GM12878 (cell line): ENCODE measurements at regions not wholly inside any gene's neighbourhood (a gene's known extent, or its start where the extent isn't known, plus 50 kb on each side); places are given as distances from the start of the nearest gene placed in this dataset.

Experiments used
- ATAC-seq: fragments of 200-7000 bp; cut with Tn5 transposase; 3 replicates; pipeline ENCODE4 v1.9.1; 2020; ENCODE audit warnings: mild to moderate bottlenecking, moderate library complexity
- BruUV-seq: library from RNA; stranded (reverse); fragments of 400-500 nt; replicated peaks from 2 replicates; lab custom pipeline; 2021; lab: Mats Ljungman, UMichigan
- CTCF ChIA-PET: fragments of 300-600 bp; sonication (Branson Sonifier 250); formaldehyde crosslinking; extraction: SDS; loops from one replicate; lab custom pipeline; 2021; ENCODE audit warnings: inconsistent platforms; lab: Yijun Ruan, JAX
- POLR2A ChIA-PET: fragments of 350-600 bp; formaldehyde crosslinking; extraction: SDS; loops from one replicate; lab custom pipeline; 2021; ENCODE audit warnings: inconsistent platforms; lab: Charles Lee
- RAD21 ChIA-PET: fragments of 300-600 bp; sonication (Branson Sonifier 250); formaldehyde crosslinking; loops from one replicate; lab custom pipeline; 2023; ENCODE audit warnings: antibody characterized with exemption; ENCODE audit not compliant: unreplicated experiment; lab: Charles Lee
- SMC1A ChIA-PET: fragments of 300-600 bp; sonication (Branson Sonifier 250); formaldehyde crosslinking; loops from one replicate; lab custom pipeline; 2023; ENCODE audit not compliant: unreplicated experiment, uncharacterized antibody; lab: Charles Lee
- DNase-seq: peaks from one replicate; pipeline ENCODE4 v3.0.0-alpha.2; 2011; ENCODE audit warnings: low read depth, low spot score
- FAIRE-seq: peaks from 3 replicates; lab custom pipeline; 2011; peaks lifted over from hg19 to GRCh38; lab: Jason Lieb, UNC
- H2AFZ ChIP-seq: 2 replicates; pipeline ENCODE4 v1.6.0; 2011; ENCODE audit warnings: low read depth, low read length, control low read depth; ENCODE audit not compliant: control insufficient read depth
- H3K27ac ChIP-seq: 2 replicates; pipeline ENCODE4 v1.5.1; 2011; ENCODE audit warnings: control low read depth; ENCODE audit not compliant: control insufficient read depth, insufficient read depth
- H3K27me3 ChIP-seq, 2 experiments: replicated peaks in 1 of 2; 2 replicates each; pipeline versions ENCODE4 v1.6.0 to v1.6.1; 2011; ENCODE audit warnings: low read length in 1 of 2; ENCODE audit not compliant: control insufficient read depth in 2 of 2, insufficient read depth in 2 of 2
- H3K36me3 ChIP-seq, 2 experiments: 2 replicates each; pipeline ENCODE4 v1.5.1; 2011; ENCODE audit warnings: low read length in 1 of 2; ENCODE audit not compliant: control insufficient read depth in 2 of 2, insufficient read depth in 2 of 2
- H3K4me1 ChIP-seq: 2 replicates; pipeline ENCODE4 v1.6.1; 2011; ENCODE audit warnings: mild to moderate bottlenecking, low read length, moderate library complexity, mixed read lengths; ENCODE audit not compliant: control insufficient read depth, insufficient read depth
- H3K4me2 ChIP-seq: 2 replicates; pipeline ENCODE4 v1.6.0; 2011; ENCODE audit warnings: control low read depth; ENCODE audit not compliant: control insufficient read depth, insufficient read depth
- H3K4me3 ChIP-seq: fragments of 200-600 bp; sonication (generic); 2 replicates; pipeline ENCODE4 v1.5.1; 2016
- H3K79me2 ChIP-seq: 2 replicates; pipeline ENCODE4 v1.6.0; 2011; ENCODE audit warnings: low read length; ENCODE audit not compliant: control insufficient read depth, insufficient read depth
- H3K9ac ChIP-seq: 2 replicates; pipeline ENCODE4 v1.8.0; 2011; ENCODE audit warnings: low read length, control low read depth, mixed read lengths; ENCODE audit not compliant: control insufficient read depth, insufficient read depth
- H3K9me3 ChIP-seq: replicated peaks from 3 replicates; pipeline ENCODE4 v1.5.1; 2011; ENCODE audit warnings: mild to moderate bottlenecking, low read length; ENCODE audit not compliant: control insufficient read depth, insufficient read depth
- H4K20me1 ChIP-seq: 2 replicates; pipeline ENCODE4 v1.6.0; 2011; ENCODE audit not compliant: control insufficient read depth, insufficient read depth
- ATF7 ChIP-seq: fragments of 450-650 bp; IDR thresholded peaks from 2 replicates; pipeline ENCODE4 v1.6.1; 2016; ENCODE audit warnings: low read depth, mild to moderate bottlenecking
- BACH1 ChIP-seq: fragments of 450-650 bp; IDR thresholded peaks from 2 replicates; pipeline ENCODE4 v1.6.1; 2017; ENCODE audit warnings: mild to moderate bottlenecking, borderline replicate concordance
- BRCA1 ChIP-seq: IDR thresholded peaks from 2 replicates; pipeline ENCODE4 v1.6.1; 2011; ENCODE audit warnings: low read depth, low read length, improper control_type of control experiment
- CREB1 ChIP-seq: IDR thresholded peaks from 2 replicates; pipeline ENCODE4 v1.6.1; 2012; ENCODE audit warnings: low read depth, mild to moderate bottlenecking, inconsistent platforms
- MYC ChIP-seq: IDR thresholded peaks from 2 replicates; pipeline ENCODE4 v1.6.1; 2011; ENCODE audit warnings: mild to moderate bottlenecking, low read length, moderate library complexity, inconsistent platforms; ENCODE audit not compliant: insufficient read depth, insufficient replicate concordance, insufficient read length, severe bottlenecking
- SIN3A ChIP-seq: IDR thresholded peaks from 2 replicates; pipeline ENCODE4 v1.6.1; 2012; ENCODE audit warnings: low read depth, low read length, improper control_type of control experiment
- SMC3 ChIP-seq: IDR thresholded peaks from 2 replicates; pipeline ENCODE4 v1.6.1; 2011; ENCODE audit warnings: low read length, improper control_type of control experiment, borderline replicate concordance
- TCF7 ChIP-seq: IDR thresholded peaks from 2 replicates; pipeline ENCODE4 v1.6.1; 2014; ENCODE audit warnings: antibody characterized with exemption, borderline replicate concordance
- WGBS: methylation state at CpG from one replicate; pipeline ENCODE4 v1.1.6; 2016; ENCODE audit warnings: low lambda C conversion rate; ENCODE audit not compliant: insufficient replicate concordance, insufficient coverage; ENCODE audit errors: missing lambda C conversion rate; 5-methylcytosine and 5-hydroxymethylcytosine counted together
- in situ Hi-C: fragments of 300-500 bp; cut with MboI; formaldehyde crosslinking; loops from 9 replicates; pipeline ENCODE4 v1.14.3; 2018; ENCODE audit warnings: mixed read lengths
- intact Hi-C: fragments of 100-400 bp; cut with micrococcal nuclease; formaldehyde crosslinking; loops from one replicate; pipeline ENCODE4 v1.14.2; 2022; ENCODE audit not compliant: unreplicated experiment
- TF ChIP-seq, protein P1 (sequence below): IDR thresholded peaks from 2 replicates; pipeline ENCODE4 v1.6.1; 2011; ENCODE audit warnings: low read depth, low read length, improper control_type of control experiment, borderline replicate concordance
- TF ChIP-seq, protein P2 (sequence below), 3 experiments: IDR thresholded peaks in 2 of 3; conservative IDR thresholded peaks in 1 of 3; 2 replicates each; pipeline ENCODE4 v1.5.1; 2011; ENCODE audit warnings: low read depth in 3 of 3, low read length in 3 of 3, mild to moderate bottlenecking in 3 of 3, control low read depth in 2 of 3, moderate library complexity in 2 of 3, inconsistent platforms in 1 of 3, mixed read lengths in 1 of 3; ENCODE audit not compliant: control insufficient read depth in 2 of 3, insufficient read depth in 1 of 3; ENCODE audit errors: extremely low read depth in 1 of 3
- TF ChIP-seq, protein P3 (sequence below): fragments of 450-650 bp; formaldehyde crosslinking; IDR thresholded peaks from 2 replicates; pipeline ENCODE4 v1.4.0; 2022; ENCODE audit warnings: mild to moderate bottlenecking, moderate library complexity
- TF ChIP-seq, protein P4 (sequence below): fragments of 450-650 bp; IDR thresholded peaks from 2 replicates; pipeline ENCODE4 v1.6.1; 2016; ENCODE audit warnings: mild to moderate bottlenecking

DNA sequence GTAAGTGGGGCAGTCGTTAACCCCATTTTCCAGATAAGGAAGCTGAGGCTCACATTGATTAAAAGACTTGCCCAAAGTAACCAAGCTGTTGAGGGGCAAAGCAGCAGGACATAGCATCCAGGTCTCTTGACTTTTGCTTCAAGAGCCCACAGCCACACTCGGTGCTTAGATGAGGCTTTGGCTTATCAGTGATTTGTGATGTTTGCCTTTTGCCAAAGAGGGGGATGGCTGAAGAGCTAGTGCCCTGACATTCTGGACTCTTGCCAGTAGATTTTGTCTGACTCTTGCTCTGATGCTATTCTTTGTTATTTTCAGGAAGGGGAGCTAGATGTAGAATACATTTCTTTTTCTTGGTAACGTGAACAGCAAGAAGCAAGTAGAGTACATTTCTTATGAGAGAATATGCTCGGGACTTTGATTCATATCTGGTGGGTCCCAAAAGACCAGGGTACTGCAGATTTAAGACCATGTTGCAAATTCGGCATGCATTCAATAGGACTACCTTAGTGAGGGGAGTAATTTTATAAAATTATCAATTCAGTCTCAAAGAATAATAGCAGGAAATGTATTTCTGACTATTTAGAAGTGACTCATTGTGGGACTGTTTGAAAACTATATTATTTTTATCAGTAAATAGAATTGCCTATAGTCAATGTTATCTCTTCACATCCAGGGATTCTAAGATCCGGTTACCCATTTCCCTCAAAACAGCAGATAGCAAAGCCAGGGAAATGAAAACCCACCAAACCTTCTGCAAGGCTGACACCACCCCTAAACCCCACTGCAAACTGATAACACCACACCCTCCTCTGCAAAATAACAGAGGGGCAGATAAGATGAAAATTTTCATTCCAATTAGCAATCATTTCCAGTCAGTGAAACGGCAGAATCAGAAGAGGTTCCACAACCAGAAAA, 180.0 kb upstream of the BMPER start (continued):
- TF ChIP-seq MYC (no peak), ATF7 (no peak), BRCA1 (no peak)
- TF ChIP-seq, protein P1, sequence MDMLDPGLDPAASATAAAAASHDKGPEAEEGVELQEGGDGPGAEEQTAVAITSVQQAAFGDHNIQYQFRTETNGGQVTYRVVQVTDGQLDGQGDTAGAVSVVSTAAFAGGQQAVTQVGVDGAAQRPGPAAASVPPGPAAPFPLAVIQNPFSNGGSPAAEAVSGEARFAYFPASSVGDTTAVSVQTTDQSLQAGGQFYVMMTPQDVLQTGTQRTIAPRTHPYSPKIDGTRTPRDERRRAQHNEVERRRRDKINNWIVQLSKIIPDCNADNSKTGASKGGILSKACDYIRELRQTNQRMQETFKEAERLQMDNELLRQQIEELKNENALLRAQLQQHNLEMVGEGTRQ, result no peak

DNA sequence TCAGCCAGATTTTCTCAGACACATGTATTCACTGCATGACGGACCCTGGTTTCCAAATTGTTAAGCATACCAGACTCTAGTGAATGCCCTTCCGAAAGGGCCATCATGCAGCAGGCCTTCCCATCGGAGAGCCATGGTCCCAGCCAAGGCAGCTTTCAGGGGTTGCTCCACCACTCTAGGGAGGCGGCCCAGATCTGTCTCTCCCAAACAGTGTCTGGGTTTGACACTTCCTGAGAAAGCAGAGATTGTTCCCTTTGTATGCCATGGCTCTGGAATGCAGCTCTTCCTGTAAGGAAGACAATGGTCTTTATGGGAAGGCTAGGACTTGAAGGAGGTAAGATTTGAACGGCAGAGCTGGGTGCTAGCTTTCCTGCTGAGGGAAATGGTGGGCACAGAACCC, 178.8 kb upstream of the BMPER start:
- no peak for FAIRE-seq
- H2AFZ ChIP-seq, result no peak overlapping the region
- TF ChIP-seq BACH1 (no peak), SIN3A (no peak), TCF7 (no peak), SMC3 (no peak), CREB1 (no peak)
- TF ChIP-seq, protein P2, sequence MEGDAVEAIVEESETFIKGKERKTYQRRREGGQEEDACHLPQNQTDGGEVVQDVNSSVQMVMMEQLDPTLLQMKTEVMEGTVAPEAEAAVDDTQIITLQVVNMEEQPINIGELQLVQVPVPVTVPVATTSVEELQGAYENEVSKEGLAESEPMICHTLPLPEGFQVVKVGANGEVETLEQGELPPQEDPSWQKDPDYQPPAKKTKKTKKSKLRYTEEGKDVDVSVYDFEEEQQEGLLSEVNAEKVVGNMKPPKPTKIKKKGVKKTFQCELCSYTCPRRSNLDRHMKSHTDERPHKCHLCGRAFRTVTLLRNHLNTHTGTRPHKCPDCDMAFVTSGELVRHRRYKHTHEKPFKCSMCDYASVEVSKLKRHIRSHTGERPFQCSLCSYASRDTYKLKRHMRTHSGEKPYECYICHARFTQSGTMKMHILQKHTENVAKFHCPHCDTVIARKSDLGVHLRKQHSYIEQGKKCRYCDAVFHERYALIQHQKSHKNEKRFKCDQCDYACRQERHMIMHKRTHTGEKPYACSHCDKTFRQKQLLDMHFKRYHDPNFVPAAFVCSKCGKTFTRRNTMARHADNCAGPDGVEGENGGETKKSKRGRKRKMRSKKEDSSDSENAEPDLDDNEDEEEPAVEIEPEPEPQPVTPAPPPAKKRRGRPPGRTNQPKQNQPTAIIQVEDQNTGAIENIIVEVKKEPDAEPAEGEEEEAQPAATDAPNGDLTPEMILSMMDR (IDR thresholded peaks at IDR 0.05 in 2 of 3, conservative IDR thresholded peaks at IDR 0.05 in 1 of 3; ENCODE audit: control insufficient read depth in 2 of 3, extremely low read depth in 1 of 3, insufficient read depth in 1 of 3, low read depth in 3 of 3, low read length in 3 of 3), result no peak
- TF ChIP-seq, protein P3, sequence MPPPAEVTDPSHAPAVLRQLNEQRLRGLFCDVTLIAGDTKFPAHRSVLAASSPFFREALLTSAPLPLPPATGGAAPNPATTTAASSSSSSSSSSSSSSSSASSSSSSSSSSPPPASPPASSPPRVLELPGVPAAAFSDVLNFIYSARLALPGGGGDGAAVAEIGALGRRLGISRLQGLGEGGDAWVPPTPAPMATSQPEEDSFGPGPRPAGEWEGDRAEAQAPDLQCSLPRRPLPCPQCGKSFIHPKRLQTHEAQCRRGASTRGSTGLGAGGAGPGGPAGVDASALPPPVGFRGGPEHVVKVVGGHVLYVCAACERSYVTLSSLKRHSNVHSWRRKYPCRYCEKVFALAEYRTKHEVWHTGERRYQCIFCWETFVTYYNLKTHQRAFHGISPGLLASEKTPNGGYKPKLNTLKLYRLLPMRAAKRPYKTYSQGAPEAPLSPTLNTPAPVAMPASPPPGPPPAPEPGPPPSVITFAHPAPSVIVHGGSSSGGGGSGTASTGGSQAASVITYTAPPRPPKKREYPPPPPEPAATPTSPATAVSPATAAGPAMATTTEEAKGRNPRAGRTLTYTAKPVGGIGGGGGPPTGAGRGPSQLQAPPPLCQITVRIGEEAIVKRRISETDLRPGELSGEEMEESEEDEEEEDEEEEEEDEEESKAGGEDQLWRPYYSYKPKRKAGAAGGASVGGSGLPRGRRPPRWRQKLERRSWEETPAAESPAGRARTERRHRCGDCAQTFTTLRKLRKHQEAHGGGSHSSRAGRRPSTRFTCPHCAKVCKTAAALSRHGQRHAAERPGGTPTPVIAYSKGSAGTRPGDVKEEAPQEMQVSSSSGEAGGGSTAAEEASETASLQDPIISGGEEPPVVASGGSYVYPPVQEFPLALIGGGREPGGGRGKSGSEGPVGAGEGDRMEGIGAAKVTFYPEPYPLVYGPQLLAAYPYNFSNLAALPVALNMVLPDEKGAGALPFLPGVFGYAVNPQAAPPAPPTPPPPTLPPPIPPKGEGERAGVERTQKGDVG, result no peak
- TF ChIP-seq, protein P1, result no peak
- TF ChIP-seq, protein P4, sequence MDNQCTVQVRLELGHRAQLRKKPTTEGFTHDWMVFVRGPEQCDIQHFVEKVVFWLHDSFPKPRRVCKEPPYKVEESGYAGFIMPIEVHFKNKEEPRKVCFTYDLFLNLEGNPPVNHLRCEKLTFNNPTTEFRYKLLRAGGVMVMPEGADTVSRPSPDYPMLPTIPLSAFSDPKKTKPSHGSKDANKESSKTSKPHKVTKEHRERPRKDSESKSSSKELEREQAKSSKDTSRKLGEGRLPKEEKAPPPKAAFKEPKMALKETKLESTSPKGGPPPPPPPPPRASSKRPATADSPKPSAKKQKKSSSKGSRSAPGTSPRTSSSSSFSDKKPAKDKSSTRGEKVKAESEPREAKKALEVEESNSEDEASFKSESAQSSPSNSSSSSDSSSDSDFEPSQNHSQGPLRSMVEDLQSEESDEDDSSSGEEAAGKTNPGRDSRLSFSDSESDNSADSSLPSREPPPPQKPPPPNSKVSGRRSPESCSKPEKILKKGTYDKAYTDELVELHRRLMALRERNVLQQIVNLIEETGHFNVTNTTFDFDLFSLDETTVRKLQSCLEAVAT, result no peak

More for the DNA sequence above, 178.8 kb upstream of the BMPER start:
- intact Hi-C loops, result no loop called here
- ChIA-PET CTCF (no interaction called here), SMC1A (no interaction called here), POLR2A (no interaction called here), RAD21 (no interaction called here)
- Histone ChIP-seq H3K4me2 (no peak overlapping the region), H3K36me3 (no peaks in the 10 kb centered on the region), H3K4me1 (no peaks in the 10 kb centered on the region), H3K27me3 (no peaks in the 10 kb centered on the region), H3K27ac (no peak overlapping the region), H3K79me2 (no peaks in the 10 kb centered on the region), H3K4me3 (no peak overlapping the region), H3K9me3 (no peaks in the 10 kb centered on the region; the same call in 2 of the 3 replicates), H3K9ac (no peak overlapping the region), H4K20me1 (no peaks in the 10 kb centered on the region)
- in situ Hi-C loops, result no loop called here
- WGBS, result 8% methylated on average over 5 of the region's 5 CpGs
- BruUV-seq, result no TSS peak
- DNase-seq (no peak), ATAC-seq (no peak)
